HepG2 (cell line): ENCODE measurements at regions not wholly inside any gene's neighbourhood (a gene's known extent, or its start where the extent isn't known, plus 50 kb on each side); places are given as distances from the start of the nearest gene placed in this dataset.

Experiments used
- TCF7L2 ChIP-seq: IDR thresholded peaks from 2 replicates; pipeline ENCODE4 v1.6.1; 2011; ENCODE audit warnings: mild to moderate bottlenecking, low read depth, low read length, moderate library complexity
- ZMYM2 ChIP-seq: sonication (generic); formaldehyde crosslinking; IDR thresholded peaks from 2 replicates; pipeline ENCODE4 v1.8.0; 2022; ENCODE audit warnings: mild to moderate bottlenecking, missing genetic modification reagents
- ZNF253 ChIP-seq: sonication (generic); formaldehyde crosslinking; IDR thresholded peaks from 2 replicates; pipeline ENCODE4 v1.8.0; 2022; ENCODE audit warnings: mild to moderate bottlenecking, missing genetic modification reagents, borderline replicate concordance
- ZNF354B ChIP-seq: sonication (generic); formaldehyde crosslinking; IDR thresholded peaks from 2 replicates; pipeline ENCODE4 v1.8.0; 2022; ENCODE audit warnings: mild to moderate bottlenecking, missing genetic modification reagents
- ZSCAN20 ChIP-seq: sonication (generic); formaldehyde crosslinking; IDR thresholded peaks from 2 replicates; pipeline ENCODE4 v1.4.0; 2020; ENCODE audit warnings: missing genetic modification reagents, mild to moderate bottlenecking, borderline replicate concordance
- TF ChIP-seq, protein P1 (sequence below): sonication (generic); formaldehyde crosslinking; IDR thresholded peaks from 2 replicates; pipeline ENCODE4 v1.5.0; 2020; ENCODE audit warnings: mild to moderate bottlenecking, missing genetic modification reagents, borderline replicate concordance
- TF ChIP-seq, protein P2 (sequence below): sonication (generic); formaldehyde crosslinking; IDR thresholded peaks from 2 replicates; pipeline ENCODE4 v1.9.0; 2021; ENCODE audit warnings: missing genetic modification reagents, borderline replicate concordance
- TF ChIP-seq, protein P3 (sequence below): sonication (generic); formaldehyde crosslinking; conservative IDR thresholded peaks from 2 replicates; pipeline ENCODE4 v1.4.0; 2020; ENCODE audit warnings: missing genetic modification reagents

DNA sequence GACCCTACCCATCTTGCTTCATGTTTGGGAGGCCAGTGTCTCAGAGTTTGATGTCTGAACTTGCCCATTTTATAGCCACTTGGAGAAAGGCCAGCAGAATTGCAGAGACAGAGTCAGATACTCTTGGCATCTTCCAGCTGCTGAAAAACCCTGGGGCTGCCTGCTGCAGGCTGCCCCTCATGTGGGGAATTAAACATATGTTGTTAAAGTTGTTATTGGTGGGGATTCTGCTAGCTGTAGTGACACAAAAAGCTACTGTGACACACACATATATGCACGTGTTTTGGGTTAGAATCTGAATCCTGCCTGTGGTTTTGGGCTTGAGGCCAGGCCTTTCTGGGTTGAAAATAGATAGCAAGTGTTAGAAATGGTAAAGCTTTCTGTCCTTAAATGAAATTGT is 1288.4 kb downstream of the AACS start (continued):
- TF ChIP-seq, protein P1, sequence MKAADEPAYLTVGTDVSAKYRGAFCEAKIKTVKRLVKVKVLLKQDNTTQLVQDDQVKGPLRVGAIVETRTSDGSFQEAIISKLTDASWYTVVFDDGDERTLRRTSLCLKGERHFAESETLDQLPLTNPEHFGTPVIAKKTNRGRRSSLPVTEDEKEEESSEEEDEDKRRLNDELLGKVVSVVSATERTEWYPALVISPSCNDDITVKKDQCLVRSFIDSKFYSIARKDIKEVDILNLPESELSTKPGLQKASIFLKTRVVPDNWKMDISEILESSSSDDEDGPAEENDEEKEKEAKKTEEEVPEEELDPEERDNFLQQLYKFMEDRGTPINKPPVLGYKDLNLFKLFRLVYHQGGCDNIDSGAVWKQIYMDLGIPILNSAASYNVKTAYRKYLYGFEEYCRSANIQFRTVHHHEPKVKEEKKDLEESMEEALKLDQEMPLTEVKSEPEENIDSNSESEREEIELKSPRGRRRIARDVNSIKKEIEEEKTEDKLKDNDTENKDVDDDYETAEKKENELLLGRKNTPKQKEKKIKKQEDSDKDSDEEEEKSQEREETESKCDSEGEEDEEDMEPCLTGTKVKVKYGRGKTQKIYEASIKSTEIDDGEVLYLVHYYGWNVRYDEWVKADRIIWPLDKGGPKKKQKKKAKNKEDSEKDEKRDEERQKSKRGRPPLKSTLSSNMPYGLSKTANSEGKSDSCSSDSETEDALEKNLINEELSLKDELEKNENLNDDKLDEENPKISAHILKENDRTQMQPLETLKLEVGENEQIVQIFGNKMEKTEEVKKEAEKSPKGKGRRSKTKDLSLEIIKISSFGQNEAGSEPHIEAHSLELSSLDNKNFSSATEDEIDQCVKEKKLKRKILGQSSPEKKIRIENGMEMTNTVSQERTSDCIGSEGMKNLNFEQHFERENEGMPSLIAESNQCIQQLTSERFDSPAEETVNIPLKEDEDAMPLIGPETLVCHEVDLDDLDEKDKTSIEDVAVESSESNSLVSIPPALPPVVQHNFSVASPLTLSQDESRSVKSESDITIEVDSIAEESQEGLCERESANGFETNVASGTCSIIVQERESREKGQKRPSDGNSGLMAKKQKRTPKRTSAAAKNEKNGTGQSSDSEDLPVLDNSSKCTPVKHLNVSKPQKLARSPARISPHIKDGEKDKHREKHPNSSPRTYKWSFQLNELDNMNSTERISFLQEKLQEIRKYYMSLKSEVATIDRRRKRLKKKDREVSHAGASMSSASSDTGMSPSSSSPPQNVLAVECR (CRISPR knock-in tag): no peak
- TF ChIP-seq, protein P2, sequence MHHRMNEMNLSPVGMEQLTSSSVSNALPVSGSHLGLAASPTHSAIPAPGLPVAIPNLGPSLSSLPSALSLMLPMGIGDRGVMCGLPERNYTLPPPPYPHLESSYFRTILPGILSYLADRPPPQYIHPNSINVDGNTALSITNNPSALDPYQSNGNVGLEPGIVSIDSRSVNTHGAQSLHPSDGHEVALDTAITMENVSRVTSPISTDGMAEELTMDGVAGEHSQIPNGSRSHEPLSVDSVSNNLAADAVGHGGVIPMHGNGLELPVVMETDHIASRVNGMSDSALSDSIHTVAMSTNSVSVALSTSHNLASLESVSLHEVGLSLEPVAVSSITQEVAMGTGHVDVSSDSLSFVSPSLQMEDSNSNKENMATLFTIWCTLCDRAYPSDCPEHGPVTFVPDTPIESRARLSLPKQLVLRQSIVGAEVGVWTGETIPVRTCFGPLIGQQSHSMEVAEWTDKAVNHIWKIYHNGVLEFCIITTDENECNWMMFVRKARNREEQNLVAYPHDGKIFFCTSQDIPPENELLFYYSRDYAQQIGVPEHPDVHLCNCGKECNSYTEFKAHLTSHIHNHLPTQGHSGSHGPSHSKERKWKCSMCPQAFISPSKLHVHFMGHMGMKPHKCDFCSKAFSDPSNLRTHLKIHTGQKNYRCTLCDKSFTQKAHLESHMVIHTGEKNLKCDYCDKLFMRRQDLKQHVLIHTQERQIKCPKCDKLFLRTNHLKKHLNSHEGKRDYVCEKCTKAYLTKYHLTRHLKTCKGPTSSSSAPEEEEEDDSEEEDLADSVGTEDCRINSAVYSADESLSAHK (CRISPR knock-in tag): no peak
- TF ChIP-seq ZSCAN20 (CRISPR knock-in tag) (no peak), ZNF253 (CRISPR knock-in tag) (no peak), ZMYM2 (no peak), TCF7L2 (no peak), ZNF354B (CRISPR knock-in tag) (no peak)
- TF ChIP-seq, protein P3, sequence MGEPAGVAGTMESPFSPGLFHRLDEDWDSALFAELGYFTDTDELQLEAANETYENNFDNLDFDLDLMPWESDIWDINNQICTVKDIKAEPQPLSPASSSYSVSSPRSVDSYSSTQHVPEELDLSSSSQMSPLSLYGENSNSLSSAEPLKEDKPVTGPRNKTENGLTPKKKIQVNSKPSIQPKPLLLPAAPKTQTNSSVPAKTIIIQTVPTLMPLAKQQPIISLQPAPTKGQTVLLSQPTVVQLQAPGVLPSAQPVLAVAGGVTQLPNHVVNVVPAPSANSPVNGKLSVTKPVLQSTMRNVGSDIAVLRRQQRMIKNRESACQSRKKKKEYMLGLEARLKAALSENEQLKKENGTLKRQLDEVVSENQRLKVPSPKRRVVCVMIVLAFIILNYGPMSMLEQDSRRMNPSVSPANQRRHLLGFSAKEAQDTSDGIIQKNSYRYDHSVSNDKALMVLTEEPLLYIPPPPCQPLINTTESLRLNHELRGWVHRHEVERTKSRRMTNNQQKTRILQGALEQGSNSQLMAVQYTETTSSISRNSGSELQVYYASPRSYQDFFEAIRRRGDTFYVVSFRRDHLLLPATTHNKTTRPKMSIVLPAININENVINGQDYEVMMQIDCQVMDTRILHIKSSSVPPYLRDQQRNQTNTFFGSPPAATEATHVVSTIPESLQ (CRISPR knock-in tag): no peak
- TF ChIP-seq, all 625 proteins: peak for 0
